ENCODE measurements at regions not wholly inside any gene's neighbourhood (a gene's known extent, or its start where the extent isn't known, plus 50 kb on each side); places are given as distances from the start of the nearest gene placed in this dataset.

DNA sequence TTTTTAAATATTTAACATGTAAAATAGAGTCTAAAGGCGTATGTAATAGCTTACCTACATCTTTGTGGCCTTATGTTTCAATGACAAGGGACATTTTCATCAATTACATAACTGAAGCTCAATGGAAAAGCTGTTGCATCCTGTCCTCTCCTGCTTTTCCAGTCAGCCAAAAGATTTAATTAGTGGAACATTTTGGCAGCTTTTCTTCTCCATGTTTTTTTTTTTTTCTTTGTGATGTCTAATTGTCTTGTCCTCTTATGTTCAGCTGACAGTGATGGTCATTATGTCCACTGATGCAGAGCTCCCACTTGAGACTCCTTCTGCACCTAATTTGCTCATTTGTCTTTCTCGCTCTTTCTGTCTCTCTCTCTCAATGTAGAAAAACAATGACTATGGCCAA lies 422.2 kb downstream of the GABRG1 start:
- TF ChIP-seq, protein P1, sequence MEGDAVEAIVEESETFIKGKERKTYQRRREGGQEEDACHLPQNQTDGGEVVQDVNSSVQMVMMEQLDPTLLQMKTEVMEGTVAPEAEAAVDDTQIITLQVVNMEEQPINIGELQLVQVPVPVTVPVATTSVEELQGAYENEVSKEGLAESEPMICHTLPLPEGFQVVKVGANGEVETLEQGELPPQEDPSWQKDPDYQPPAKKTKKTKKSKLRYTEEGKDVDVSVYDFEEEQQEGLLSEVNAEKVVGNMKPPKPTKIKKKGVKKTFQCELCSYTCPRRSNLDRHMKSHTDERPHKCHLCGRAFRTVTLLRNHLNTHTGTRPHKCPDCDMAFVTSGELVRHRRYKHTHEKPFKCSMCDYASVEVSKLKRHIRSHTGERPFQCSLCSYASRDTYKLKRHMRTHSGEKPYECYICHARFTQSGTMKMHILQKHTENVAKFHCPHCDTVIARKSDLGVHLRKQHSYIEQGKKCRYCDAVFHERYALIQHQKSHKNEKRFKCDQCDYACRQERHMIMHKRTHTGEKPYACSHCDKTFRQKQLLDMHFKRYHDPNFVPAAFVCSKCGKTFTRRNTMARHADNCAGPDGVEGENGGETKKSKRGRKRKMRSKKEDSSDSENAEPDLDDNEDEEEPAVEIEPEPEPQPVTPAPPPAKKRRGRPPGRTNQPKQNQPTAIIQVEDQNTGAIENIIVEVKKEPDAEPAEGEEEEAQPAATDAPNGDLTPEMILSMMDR (IDR thresholded peaks at IDR 0.05): no peak
- TF ChIP-seq POLR2A (IDR thresholded peaks at IDR 0.05): no peak

All from right lobe of liver (tissue), 4 donors.